Retinal pigment epithelial cell (primary cell): ENCODE measurements at regions not wholly inside any gene's neighbourhood (a gene's known extent, or its start where the extent isn't known, plus 50 kb on each side); places are given as distances from the start of the nearest gene placed in this dataset.

ENCODE experiments used
- DNase-seq: peaks from one replicate; pipeline ENCODE4 v3.0.0-alpha.2; 2010; ENCODE audit warnings: low read depth
- H3K4me3 ChIP-seq: 2 replicates; pipeline ENCODE4 v1.5.1; 2011; ENCODE audit warnings: mild to moderate bottlenecking, low read length, control low read depth, moderate library complexity
- CTCF ChIP-seq: conservative IDR thresholded peaks from 2 replicates; pipeline ENCODE4 v1.5.1; 2011; ENCODE audit warnings: low read depth, low read length, control low read depth, inconsistent platforms

DNA sequence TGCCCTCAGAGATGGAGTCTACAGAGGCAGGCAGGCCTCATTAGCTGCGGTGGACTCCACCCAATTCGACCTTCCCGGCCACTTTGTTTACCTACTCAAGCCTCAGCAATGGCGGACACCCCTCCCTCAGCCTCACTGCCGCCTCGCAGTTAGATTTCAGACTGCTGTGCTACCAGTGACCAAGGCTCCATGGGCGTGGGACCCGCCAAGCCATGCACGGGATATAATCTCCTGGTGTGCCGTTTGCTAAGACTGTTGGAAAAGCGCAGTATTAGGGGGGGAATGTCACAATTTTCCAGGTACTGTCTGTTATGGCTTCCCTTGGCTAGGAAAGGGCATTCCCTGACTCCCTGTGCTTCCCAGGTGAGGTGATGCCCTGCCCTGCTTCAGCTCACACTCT is 252.3 kb downstream of the ARL4A start:
- no peak overlapping the region for H3K4me3 ChIP-seq
- DNase-seq = no peak
- no peak for TF ChIP-seq CTCF

GRCh38 chr7:12941512-12941911 is 254.1 kb downstream of the ARL4A start:
- DNase-seq = no peak
- H3K4me3 ChIP-seq = no peak overlapping the region
- TF ChIP-seq CTCF = no peak

GRCh38 chr7:12942609-12943008 is 255.2 kb downstream of the ARL4A start:
- DNase-seq = no peak
- no peak overlapping the region for H3K4me3 ChIP-seq
- TF ChIP-seq CTCF = no peak

DNA sequence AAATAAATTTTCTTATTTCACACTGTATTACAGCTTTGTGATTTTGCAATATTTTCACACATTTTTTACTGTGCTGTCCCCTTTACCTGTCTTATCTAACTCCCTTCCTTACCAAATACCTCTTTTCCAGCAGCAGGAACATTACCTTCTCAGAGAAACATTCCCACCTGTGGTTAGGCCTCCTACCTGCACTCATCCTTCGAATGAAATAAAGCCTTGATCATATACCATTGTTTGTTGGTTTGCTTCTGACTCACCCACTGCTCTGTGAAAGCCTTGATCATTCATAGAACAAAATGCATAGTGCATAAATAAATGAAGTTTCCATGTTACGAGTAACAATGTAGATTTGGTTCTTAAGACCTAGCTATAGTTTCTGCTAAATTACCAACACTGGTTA is 256.3 kb downstream of the ARL4A start:
- DNase-seq = no peak
- no peak overlapping the region for H3K4me3 ChIP-seq
- TF ChIP-seq CTCF = no peak

DNA sequence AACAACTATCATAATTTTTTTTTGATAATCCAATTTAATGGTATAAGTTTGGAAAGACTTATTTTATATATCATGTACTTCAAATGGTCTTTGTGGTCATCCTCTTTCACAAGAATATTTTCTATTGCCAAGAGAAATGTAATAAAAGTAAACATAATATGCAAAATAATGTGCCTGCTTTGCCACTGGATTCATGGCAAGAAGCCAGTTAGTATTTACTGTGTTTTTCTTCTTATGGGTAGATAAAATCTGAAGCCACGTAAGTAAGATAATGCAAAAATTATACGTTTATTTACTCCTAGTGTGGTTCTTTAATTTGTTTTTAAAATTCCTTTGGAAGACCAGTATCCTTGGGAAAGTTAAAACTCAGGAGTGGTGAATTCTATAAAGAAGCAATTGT is 258.5 kb downstream of the ARL4A start:
- DNase-seq = no peak
- H3K4me3 ChIP-seq = no peak overlapping the region
- no peak for TF ChIP-seq CTCF

DNA sequence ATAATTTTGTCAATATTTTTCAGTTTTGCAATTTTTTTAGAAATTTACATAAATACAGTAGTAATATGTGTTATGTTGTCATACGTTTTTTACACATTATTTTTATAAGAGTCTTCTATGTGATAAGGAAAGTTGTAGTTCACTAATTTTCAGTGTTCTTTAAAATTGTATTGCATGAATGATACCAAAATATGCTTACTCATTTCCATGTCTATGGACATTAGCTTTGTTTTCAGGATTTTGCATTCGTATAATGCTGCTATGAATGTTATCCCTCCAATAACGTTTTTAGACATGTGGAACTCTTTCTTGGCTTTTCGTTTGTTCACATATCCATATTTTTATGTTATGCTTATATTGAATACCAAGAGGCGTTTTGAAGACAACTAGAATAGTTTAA is 260.0 kb downstream of the ARL4A start:
- no peak for DNase-seq
- H3K4me3 ChIP-seq = no peak overlapping the region
- no peak for TF ChIP-seq CTCF

- DNase-seq = no peak
- TF ChIP-seq CTCF = no peak
- H3K4me3 ChIP-seq = no peak overlapping the region
These were observed 261.9 kb downstream of the ARL4A start for GRCh38 chr7:12949060-12949931.
